PC-3 (cell line): ENCODE measurements at regions not wholly inside any gene's neighbourhood (a gene's known extent, or its start where the extent isn't known, plus 50 kb on each side); places are given as distances from the start of the nearest gene placed in this dataset.

Source experiments
- ATAC-seq: fragments of 200-7000 bp; cut with Tn5 transposase; 2 replicates; pipeline ENCODE4 v1.9.1; 2020; ENCODE audit warnings: mild to moderate bottlenecking, moderate library complexity
- BruUV-seq: library from RNA; stranded (reverse); fragments of 400-500 nt; replicated peaks from 2 replicates; lab custom pipeline; 2021; lab: Mats Ljungman, UMichigan
- CTCF ChIA-PET: fragments of 300-600 bp; sonication (Branson Sonifier 250); formaldehyde crosslinking; loops from one replicate; lab custom pipeline; 2022; ENCODE audit warnings: antibody characterized with exemption; lab: Charles Lee
- POLR2A ChIA-PET: fragments of 300-600 bp; sonication (Branson Sonifier 250); formaldehyde crosslinking; loops from one replicate; lab custom pipeline; 2022; ENCODE audit warnings: antibody characterized with exemption; ENCODE audit not compliant: unreplicated experiment; lab: Charles Lee
- DNase-seq: peaks from one replicate; pipeline ENCODE4 v3.0.0-alpha.2; 2015
- H2AFZ ChIP-seq: fragments of 300-600 bp; sonication (generic); 2 replicates; pipeline ENCODE4 v1.6.0; 2016; ENCODE audit warnings: antibody characterized with exemption, low read length
- H3F3A ChIP-seq: fragments of 300-600 bp; sonication (generic); one replicate; pipeline ENCODE4 v1.6.0; 2017; ENCODE audit warnings: antibody characterized with exemption, low read length, control low read depth, mild to moderate bottlenecking; ENCODE audit not compliant: unreplicated experiment
- H3K27ac ChIP-seq: fragments of 300-600 bp; sonication (generic); 2 replicates; pipeline ENCODE4 v1.5.1; 2016; ENCODE audit warnings: mild to moderate bottlenecking, low read length
- H3K27me3 ChIP-seq: fragments of 300-600 bp; sonication (generic); 2 replicates; pipeline ENCODE4 v1.6.1; 2016; ENCODE audit warnings: low read length, mixed read lengths
- H3K36me3 ChIP-seq: fragments of 300-600 bp; sonication (generic); 2 replicates; pipeline ENCODE4 v1.6.1; 2016; ENCODE audit warnings: low read depth, mixed run types, low read length, mixed read lengths
- H3K4me1 ChIP-seq: fragments of 300-600 bp; sonication (generic); 2 replicates; pipeline ENCODE4 v1.5.1; 2016; ENCODE audit warnings: low read length; ENCODE audit not compliant: insufficient read depth
- H3K4me2 ChIP-seq: fragments of 300-600 bp; sonication (generic); 2 replicates; pipeline ENCODE4 v1.6.0; 2016; ENCODE audit warnings: low read length
- H3K4me3 ChIP-seq: fragments of 300-600 bp; sonication (generic); 2 replicates; pipeline ENCODE4 v1.5.1; 2016; ENCODE audit warnings: mild to moderate bottlenecking, low read length, mixed read lengths
- H3K79me2 ChIP-seq: fragments of 300-600 bp; sonication (generic); 2 replicates; pipeline ENCODE4 v1.6.1; 2017; ENCODE audit warnings: low read length, mixed read lengths
- H3K9ac ChIP-seq: fragments of 300-600 bp; sonication (generic); 2 replicates; pipeline ENCODE4 v1.6.0; 2016; ENCODE audit warnings: mild to moderate bottlenecking, low read length
- H3K9me2 ChIP-seq: fragments of 300-600 bp; sonication (generic); replicated peaks from 2 replicates; pipeline ENCODE4 v1.6.1; 2016; ENCODE audit warnings: mixed run types, low read length, mixed read lengths
- H3K9me3 ChIP-seq: fragments of 300-600 bp; sonication (generic); 2 replicates; pipeline ENCODE4 v1.6.1; 2016; ENCODE audit warnings: low read length, mixed read lengths
- H4K20me1 ChIP-seq: fragments of 300-600 bp; sonication (generic); 2 replicates; pipeline ENCODE4 v1.6.1; 2016; ENCODE audit warnings: low read length, mixed read lengths
- CTCF ChIP-seq: fragments of 300-600 bp; sonication (generic); conservative IDR thresholded peaks from 2 replicates; pipeline ENCODE4 v1.5.1; 2017; ENCODE audit warnings: antibody characterized with exemption, low read depth, mild to moderate bottlenecking, low read length
- EZH2 ChIP-seq: fragments of 300-600 bp; sonication (generic); IDR thresholded peaks from one replicate; pipeline ENCODE4 v1.6.1; 2017; ENCODE audit warnings: antibody characterized with exemption, mild to moderate bottlenecking, low read length; ENCODE audit not compliant: unreplicated experiment
- EZH2phosphoT487 ChIP-seq: fragments of 300-600 bp; sonication (generic); IDR thresholded peaks from 2 replicates; pipeline ENCODE4 v1.6.1; 2018; ENCODE audit warnings: mild to moderate bottlenecking, antibody characterized with exemption, low read length, borderline replicate concordance
- intact Hi-C: fragments of 100-400 bp; cut with micrococcal nuclease; formaldehyde crosslinking; loops from 2 replicates; pipeline ENCODE4 v1.9.0; 2023

- H3K9ac ChIP-seq, result no peak overlapping the region
- intact Hi-C loops, result loop anchor here (1.0 to 5.0 kb wide), 3 partner anchors 30 to 232 kb away; no protein-coding TSS in a partner anchor
- TF ChIP-seq EZH2 (no peak), CTCF (peak; percentile 36), EZH2phosphoT487 (no peak)
- no peaks in the 10 kb centered on the region for H3K9me3 ChIP-seq
- peak overlapping the region; percentile 9; the same call in 1 of the 2 replicates for H3K4me2 ChIP-seq
- peak overlapping the region; percentile 9; the same call in 1 of the 2 replicates for H3K27ac ChIP-seq
- BruUV-seq, result no TSS peak
- H3K36me3 ChIP-seq, result no peaks in the 10 kb centered on the region
- no peaks in the 10 kb centered on the region for H4K20me1 ChIP-seq
- peaks cover 9% of the 10 kb centered on the region for H3K4me1 ChIP-seq
- no peak overlapping the region for H3K4me3 ChIP-seq
- no peaks in the 10 kb centered on the region for H3K79me2 ChIP-seq
- POLR2A ChIA-PET, result no interaction called here
- CTCF ChIA-PET, result no interaction called here
- DNase-seq (peak; percentile 36), ATAC-seq (peak; percentile 77)
- no peak overlapping the region for H2AFZ ChIP-seq
- no peaks in the 10 kb centered on the region for H3K27me3 ChIP-seq
- no peaks in the 10 kb centered on the region for H3K9me2 ChIP-seq
- H3F3A ChIP-seq, result no peaks in the 10 kb centered on the region
Measured at GRCh38 chr11:130666781-130667251, 218.4 kb downstream of the ADAMTS15 start.

GRCh38 chr11:130668751-130669150 lies 220.3 kb downstream of the ADAMTS15 start:
- H3K36me3 ChIP-seq, result no peaks in the 10 kb centered on the region
- no peaks in the 10 kb centered on the region for H4K20me1 ChIP-seq
- BruUV-seq, result no TSS peak
- POLR2A ChIA-PET, result no interaction called here
- H3K27me3 ChIP-seq, result no peaks in the 10 kb centered on the region
- no peak for DNase-seq
- no peak overlapping the region for H3K27ac ChIP-seq
- no peak for ATAC-seq
- no peak overlapping the region for H3K4me2 ChIP-seq
- no peak overlapping the region for H3K4me3 ChIP-seq
- TF ChIP-seq EZH2 (no peak), CTCF (no peak), EZH2phosphoT487 (no peak)
- H3K9ac ChIP-seq, result no peak overlapping the region
- H3K79me2 ChIP-seq, result no peaks in the 10 kb centered on the region
- no peak overlapping the region for H2AFZ ChIP-seq
- no peaks in the 10 kb centered on the region for H3F3A ChIP-seq
- intact Hi-C loops, result loop anchor here (5.0 kb wide), 1 partner anchor 159 kb away; no protein-coding TSS in a partner anchor
- H3K9me2 ChIP-seq, result no peaks in the 10 kb centered on the region
- CTCF ChIA-PET, result no interaction called here
- peaks cover 20% of the 10 kb centered on the region for H3K4me1 ChIP-seq
- H3K9me3 ChIP-seq, result no peaks in the 10 kb centered on the region

- TF ChIP-seq EZH2 (no peak), CTCF (no peak), EZH2phosphoT487 (no peak)
- no peaks in the 10 kb centered on the region for H3K27me3 ChIP-seq
- no peak overlapping the region for H3K4me3 ChIP-seq
- DNase-seq, result no peak
- H3K9me3 ChIP-seq, result no peaks in the 10 kb centered on the region
- no peak overlapping the region for H3K9ac ChIP-seq
- no peaks in the 10 kb centered on the region for H3K9me2 ChIP-seq
- H3K79me2 ChIP-seq, result no peaks in the 10 kb centered on the region
- H3K4me2 ChIP-seq, result no peak overlapping the region
- intact Hi-C loops, result no loop called here
- H3K4me1 ChIP-seq, result peaks cover 20% of the 10 kb centered on the region
- no peak overlapping the region for H2AFZ ChIP-seq
- ChIA-PET POLR2A (no interaction called here), CTCF (no interaction called here)
- H3F3A ChIP-seq, result no peaks in the 10 kb centered on the region
- no peak overlapping the region for H3K27ac ChIP-seq
- no TSS peak for BruUV-seq
- H3K36me3 ChIP-seq, result no peaks in the 10 kb centered on the region
- ATAC-seq, result no peak
- H4K20me1 ChIP-seq, result no peaks in the 10 kb centered on the region
Measured at GRCh38 chr11:130670200-130670599, 221.8 kb downstream of the ADAMTS15 start.
